K562 (cell line): ENCODE measurements at regions not wholly inside any gene's neighbourhood (a gene's known extent, or its start where the extent isn't known, plus 50 kb on each side); places are given as distances from the start of the nearest gene placed in this dataset.

Source experiments
- ATF2 ChIP-seq: sonication (generic); formaldehyde crosslinking; IDR thresholded peaks from 2 replicates; pipeline ENCODE4 v1.8.1; 2022; ENCODE audit warnings: missing genetic modification reagents
- ELK3 ChIP-seq: fragments of 450-650 bp; formaldehyde crosslinking; IDR thresholded peaks from 2 replicates; pipeline ENCODE4 v1.4.0; 2020; ENCODE audit warnings: mild to moderate bottlenecking
- FOXP1 ChIP-seq: sonication (generic); formaldehyde crosslinking; IDR thresholded peaks from 2 replicates; pipeline ENCODE4 v1.8.0; 2022; ENCODE audit warnings: mild to moderate bottlenecking, missing genetic modification reagents
- GTF2A2 ChIP-seq: IDR thresholded peaks from 2 replicates; pipeline ENCODE4 v1.6.1; 2016; ENCODE audit warnings: mild to moderate bottlenecking, missing genetic modification characterization, missing compliant biosample characterization
- HMG20B ChIP-seq: fragments of 250-450 bp; sonication (Bioruptor Pico); IDR thresholded peaks from 2 replicates; pipeline ENCODE4 v1.5.0; 2021; ENCODE audit warnings: mild to moderate bottlenecking
- PHF20 ChIP-seq: fragments of 450-650 bp; IDR thresholded peaks from 2 replicates; pipeline ENCODE4 v1.6.1; 2018; ENCODE audit not compliant: partially characterized antibody
- PURB ChIP-seq: sonication (generic); formaldehyde crosslinking; IDR thresholded peaks from 2 replicates; pipeline ENCODE4 v1.9.0; 2021; ENCODE audit warnings: low read depth, mild to moderate bottlenecking, missing genetic modification reagents
- SIN3A ChIP-seq, 2 experiments: fragments of 150-350 bp in 1 of 2; IDR thresholded peaks; 2 replicates each; pipeline ENCODE4 v1.6.1; 2011 to 2016; ENCODE audit warnings: borderline replicate concordance in 2 of 2, low read depth in 2 of 2, low read length in 2 of 2, mild to moderate bottlenecking in 2 of 2, moderate library complexity in 2 of 2; ENCODE audit not compliant: control insufficient read depth in 1 of 2
- SMAD4 ChIP-seq: fragments of 250-450 bp; sonication (Bioruptor Pico); conservative IDR thresholded peaks from 2 replicates; pipeline ENCODE4 v1.8.0; 2021; ENCODE audit warnings: inconsistent platforms, mild to moderate bottlenecking, moderate library complexity
- ZNF592 ChIP-seq: fragments of 450-650 bp; IDR thresholded peaks from 2 replicates; pipeline ENCODE4 v1.6.1; 2017; ENCODE audit warnings: antibody characterized with exemption, mild to moderate bottlenecking
- TF ChIP-seq, protein P1 (sequence below): fragments of 450-650 bp; IDR thresholded peaks from 2 replicates; pipeline ENCODE4 v1.6.1; 2018; ENCODE audit warnings: mild to moderate bottlenecking, low read depth; ENCODE audit not compliant: partially characterized antibody

GRCh38 chr14:85106506-85106905 is 423.4 kb upstream of the FLRT2 start (continued):
- TF ChIP-seq ZNF592 = no peak
- no peak for TF ChIP-seq ATF2
- TF ChIP-seq ELK3 (CRISPR knock-in tag) = no peak
- no peak for TF ChIP-seq HMG20B (CRISPR knock-in tag)
- TF ChIP-seq, protein P1, sequence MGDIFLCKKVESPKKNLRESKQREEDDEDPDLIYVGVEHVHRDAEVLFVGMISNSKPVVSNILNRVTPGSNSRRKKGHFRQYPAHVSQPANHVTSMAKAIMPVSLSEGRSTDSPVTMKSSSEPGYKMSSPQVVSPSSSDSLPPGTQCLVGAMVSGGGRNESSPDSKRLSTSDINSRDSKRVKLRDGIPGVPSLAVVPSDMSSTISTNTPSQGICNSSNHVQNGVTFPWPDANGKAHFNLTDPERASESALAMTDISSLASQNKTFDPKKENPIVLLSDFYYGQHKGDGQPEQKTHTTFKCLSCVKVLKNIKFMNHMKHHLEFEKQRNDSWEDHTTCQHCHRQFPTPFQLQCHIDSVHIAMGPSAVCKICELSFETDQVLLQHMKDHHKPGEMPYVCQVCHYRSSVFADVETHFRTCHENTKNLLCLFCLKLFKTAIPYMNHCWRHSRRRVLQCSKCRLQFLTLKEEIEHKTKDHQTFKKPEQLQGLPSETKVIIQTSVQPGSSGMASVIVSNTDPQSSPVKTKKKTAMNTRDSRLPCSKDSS = no peak
- no peak for TF ChIP-seq SIN3A (IDR thresholded peaks at IDR 0.05; ENCODE audit: borderline replicate concordance in 2 of 2, control insufficient read depth in 1 of 2, low read depth in 2 of 2, low read length in 2 of 2)
- TF ChIP-seq FOXP1 (CRISPR knock-in tag) = no peak
- TF ChIP-seq PURB (CRISPR knock-in tag) = no peak
- TF ChIP-seq GTF2A2 (tag) = no peak
- TF ChIP-seq PHF20 = no peak
- TF ChIP-seq SMAD4 = no peak
